Endothelial cell of hepatic sinusoid (primary cell): ENCODE measurements at regions not wholly inside any gene's neighbourhood (a gene's known extent, or its start where the extent isn't known, plus 50 kb on each side); places are given as distances from the start of the nearest gene placed in this dataset.

ENCODE experiments used
- in situ Hi-C: cut with HindIII; loops from 2 replicates; pipeline ENCODE4 v1.10.0; 2017; ENCODE audit warnings: low sequenced_read_pairs

- in situ Hi-C loops, result no loop called here
Observed at GRCh38 chr5:135236228-135236907, 162.7 kb downstream of the MACROH2A1 start.

DNA sequence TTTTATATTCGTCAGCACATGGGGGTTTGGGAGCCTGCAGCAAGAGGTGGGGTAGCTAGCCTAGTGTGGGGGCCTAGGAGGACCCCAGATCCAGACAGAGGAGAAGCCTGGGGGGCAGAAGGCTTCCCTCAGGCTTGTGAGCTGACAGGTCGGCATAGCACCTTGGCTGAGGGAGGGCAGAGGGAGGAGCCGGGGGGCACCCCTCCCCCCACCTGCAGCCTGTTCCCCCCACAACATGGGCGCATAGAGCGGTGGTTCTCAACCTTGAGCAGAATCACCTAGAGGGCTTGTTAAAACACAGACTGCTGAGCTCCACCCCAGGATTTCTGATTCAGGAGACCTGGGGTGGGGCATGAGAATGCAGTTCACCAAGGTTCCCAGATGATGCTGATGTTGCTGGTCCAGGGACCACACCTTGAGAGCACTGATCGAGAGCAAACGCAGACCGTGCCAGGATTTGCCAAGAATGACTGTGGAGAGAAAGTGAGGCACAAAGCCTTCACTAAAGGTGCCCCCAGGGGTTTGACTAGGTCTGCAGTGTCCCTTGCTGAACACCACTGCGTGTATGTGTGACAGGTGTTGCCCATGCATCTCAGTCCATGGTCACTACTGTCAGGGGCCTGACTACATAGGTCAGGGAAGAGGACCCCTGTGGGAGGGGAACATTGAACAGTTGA lies 163.3 kb downstream of the MACROH2A1 start:
- in situ Hi-C loops, result no loop called here

- in situ Hi-C loops, result no loop called here
Observed at GRCh38 chr5:135234666-135235401, 164.2 kb downstream of the MACROH2A1 start.

GRCh38 chr5:135234242-135234641 lies 164.8 kb downstream of the MACROH2A1 start:
- in situ Hi-C loops, result no loop called here

- in situ Hi-C loops, result no loop called here
Observed at GRCh38 chr5:135233477-135233876, 165.6 kb downstream of the MACROH2A1 start.

- in situ Hi-C loops, result no loop called here
Observed at GRCh38 chr5:135232958-135233357, 166.1 kb downstream of the MACROH2A1 start.

GRCh38 chr5:135231289-135231688 lies 167.7 kb downstream of the MACROH2A1 start:
- in situ Hi-C loops, result no loop called here

DNA sequence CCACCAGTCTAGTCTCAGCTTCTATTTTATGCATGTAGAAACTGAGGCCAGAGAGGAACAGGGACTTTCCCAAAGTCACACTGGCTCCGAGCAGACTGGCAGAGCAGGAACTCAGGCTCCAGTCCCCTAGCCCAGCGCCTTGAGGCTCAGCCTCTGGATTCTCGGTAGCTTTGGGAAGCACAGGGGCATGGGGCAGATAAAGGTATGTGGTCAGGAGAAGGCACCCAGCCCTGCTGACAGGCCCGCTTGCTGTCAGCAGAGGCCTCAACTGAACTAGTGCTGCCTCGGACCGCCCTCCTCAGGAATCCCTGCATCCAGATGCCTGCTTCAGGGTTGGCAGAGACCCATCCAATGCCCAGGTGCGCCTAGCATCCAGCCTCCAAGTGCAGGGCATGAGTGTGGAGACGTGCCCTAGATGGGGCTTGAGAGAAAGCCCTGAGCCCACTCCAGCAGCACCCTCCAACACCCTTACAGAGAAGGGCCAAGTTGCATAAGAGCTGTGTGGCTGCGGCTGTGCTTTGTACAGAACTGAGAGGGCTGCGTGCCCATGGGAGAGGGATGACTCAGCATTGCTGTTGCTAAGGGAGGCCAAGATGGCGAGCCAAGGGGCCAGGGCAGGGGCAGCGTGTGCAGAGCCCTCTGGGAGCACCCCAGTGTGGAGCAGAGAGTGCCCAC lies 168.6 kb downstream of the MACROH2A1 start:
- in situ Hi-C loops, result no loop called here

DNA sequence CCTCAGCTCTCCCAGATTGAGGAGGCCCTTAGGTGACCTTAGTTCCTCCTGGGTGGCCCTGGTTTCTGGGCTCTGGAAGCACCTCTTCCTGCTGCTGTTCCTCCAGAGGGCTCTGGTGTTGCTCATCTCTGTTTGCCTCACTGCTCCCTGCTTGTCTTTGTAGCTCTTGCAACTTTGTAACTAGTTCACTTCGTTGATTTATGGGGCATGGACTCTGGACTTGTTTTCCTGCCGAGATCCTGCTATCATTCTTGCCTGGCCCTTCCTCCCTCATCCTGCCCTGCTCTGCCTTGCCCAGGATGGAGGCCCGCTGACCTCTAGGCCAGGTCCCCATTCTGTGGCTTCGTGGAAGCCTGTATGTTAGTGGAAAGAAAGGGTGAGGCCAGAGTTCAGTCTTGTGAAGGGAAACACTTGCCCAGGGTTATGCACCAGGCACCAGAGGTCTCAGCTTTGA lies 169.3 kb downstream of the MACROH2A1 start:
- in situ Hi-C loops, result no loop called here

GRCh38 chr5:135229122-135229521 lies 169.9 kb downstream of the MACROH2A1 start:
- in situ Hi-C loops, result no loop called here

GRCh38 chr5:135228222-135228621 lies 170.8 kb downstream of the MACROH2A1 start:
- in situ Hi-C loops, result no loop called here

GRCh38 chr5:135227064-135228022 lies 171.7 kb downstream of the MACROH2A1 start:
- in situ Hi-C loops, result no loop called here

GRCh38 chr5:135225856-135226560 lies 173.0 kb downstream of the MACROH2A1 start:
- in situ Hi-C loops, result no loop called here

- in situ Hi-C loops, result loop anchor here (25.0 kb wide), 1 partner anchor 1062 kb away; no protein-coding TSS in a partner anchor
Observed at GRCh38 chr5:135223891-135224625, 175.0 kb downstream of the MACROH2A1 start.

GRCh38 chr5:135223404-135223803 lies 175.6 kb downstream of the MACROH2A1 start:
- in situ Hi-C loops, result loop anchor here (25.0 kb wide), 1 partner anchor 1061 kb away; no protein-coding TSS in a partner anchor

DNA sequence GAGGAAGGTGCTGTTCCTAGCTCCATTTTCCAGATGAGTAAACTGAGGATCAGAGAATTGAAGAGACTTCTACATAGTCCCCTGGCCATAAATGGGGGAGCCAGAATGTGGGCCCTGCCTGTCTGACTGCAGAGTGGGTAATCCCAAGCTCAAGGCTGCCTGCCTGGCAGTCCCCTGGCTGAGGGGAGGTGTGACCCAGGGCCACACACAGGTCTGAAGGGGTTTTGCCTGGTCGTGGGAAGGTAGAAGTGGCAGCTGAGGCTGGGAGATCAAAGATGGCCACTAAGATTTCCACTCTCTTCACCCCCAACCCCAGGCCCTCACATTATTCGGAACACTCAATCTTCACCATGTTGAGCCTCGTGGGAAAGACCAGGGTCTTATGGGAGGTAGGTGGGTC lies 176.3 kb downstream of the MACROH2A1 start:
- in situ Hi-C loops, result loop anchor here (25.0 kb wide), 1 partner anchor 1060 kb away; no protein-coding TSS in a partner anchor

GRCh38 chr5:135222171-135222681 lies 176.8 kb downstream of the MACROH2A1 start:
- in situ Hi-C loops, result loop anchor here (25.0 kb wide), 1 partner anchor 1060 kb away; no protein-coding TSS in a partner anchor

DNA sequence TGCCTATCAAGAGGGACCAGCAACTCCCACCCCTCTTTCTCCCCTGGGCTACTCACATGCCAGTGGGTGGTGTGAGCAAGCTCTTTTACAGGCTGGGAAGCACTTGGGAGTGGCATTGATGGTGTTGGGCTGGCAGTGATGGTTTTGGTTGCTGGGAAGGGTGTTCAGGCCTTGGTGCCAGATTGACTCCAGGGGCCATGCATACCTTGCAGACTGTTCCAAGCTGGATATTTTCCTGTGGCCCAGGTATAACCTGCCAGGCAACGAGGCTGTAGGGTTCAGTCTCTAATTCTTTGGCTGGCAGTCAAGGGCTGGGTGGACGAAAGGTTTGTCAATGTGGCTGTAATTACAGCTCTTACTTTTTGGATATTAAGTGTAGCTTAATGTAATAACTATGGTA lies 177.3 kb downstream of the MACROH2A1 start:
- in situ Hi-C loops, result loop anchor here (25.0 kb wide), 1 partner anchor 1059 kb away; no protein-coding TSS in a partner anchor
